ENCODE measurements at regions not wholly inside any gene's neighbourhood (a gene's known extent, or its start where the extent isn't known, plus 50 kb on each side); places are given as distances from the start of the nearest gene placed in this dataset.
A peak's percentile ranks its signal among the peaks of the same experiment; 100 is the strongest.

DNA sequence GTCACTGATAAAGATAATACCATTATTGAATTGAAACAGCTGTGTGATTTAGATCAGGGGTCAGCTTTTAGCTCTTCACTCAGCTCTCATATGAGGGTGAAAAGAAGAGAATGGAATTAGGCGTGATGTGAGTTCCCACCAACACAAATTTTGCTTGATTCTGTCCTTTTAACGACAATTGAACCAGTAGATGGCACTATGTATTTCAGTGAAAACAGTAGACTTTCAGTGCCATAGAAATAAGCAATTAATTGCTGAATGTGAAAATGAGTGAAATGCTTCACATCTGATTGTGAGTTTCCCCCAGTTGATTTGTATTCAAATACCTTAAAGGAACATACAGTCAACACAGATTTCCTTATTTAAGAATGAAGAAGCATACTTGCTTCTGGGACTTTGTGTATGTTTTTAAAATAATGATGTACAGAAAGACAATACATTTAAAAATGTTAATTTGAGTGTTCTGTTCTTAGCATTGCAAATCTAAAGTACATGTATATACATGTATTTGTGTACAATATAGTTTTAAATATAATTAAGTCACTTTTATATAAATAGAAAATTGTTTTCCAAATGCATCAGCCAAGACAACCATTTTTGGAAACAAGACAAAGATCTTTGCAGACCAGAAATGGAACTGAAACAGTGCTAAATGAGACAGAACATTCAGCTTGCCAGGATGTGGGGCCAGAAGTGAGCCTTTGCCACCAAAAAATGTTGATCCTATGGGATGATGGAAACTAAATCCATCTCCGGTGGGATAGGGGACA lies 178.8 kb downstream of the SNCA start:
- TF ChIP-seq ZNF444 (CRISPR knock-in tag; IDR thresholded peaks at IDR 0.05) (no peak), NFE2L1 (tag; IDR thresholded peaks at IDR 0.05; ENCODE audit: borderline replicate concordance, low read depth) (no peak), EP300 (IDR thresholded peaks at IDR 0.05; ENCODE audit: low read length) (no peak), POLR2A (conservative IDR thresholded peaks at IDR 0.05) (no peak), PRDM10 (IDR thresholded peaks at IDR 0.05; ENCODE audit: partially characterized antibody) (no peak), CEBPZ (IDR thresholded peaks at IDR 0.05; ENCODE audit: borderline replicate concordance, low read depth, low read length) (no peak), POLR2AphosphoS5 (IDR thresholded peaks at IDR 0.05; ENCODE audit: control insufficient read depth, insufficient read depth, low read depth, low read length) (no peak), CTCF (IDR thresholded peaks at IDR 0.05 in 2 of 3, conservative IDR thresholded peaks at IDR 0.05 in 1 of 3; ENCODE audit: insufficient read depth in 2 of 3, low read depth in 1 of 3, low read length in 3 of 3) (peak in 1 of 3 experiments; percentile 9; a peak in 2 of 6 replicates), SMARCA5 (IDR thresholded peaks at IDR 0.05) (no peak), MTA1 (IDR thresholded peaks at IDR 0.05; ENCODE audit: borderline replicate concordance) (no peak), NFYB (IDR thresholded peaks at IDR 0.05; ENCODE audit: extremely low read depth, insufficient read length) (no peak), GABPA (tag; conservative IDR thresholded peaks at IDR 0.05; ENCODE audit: low read depth) (no peak)
- TF ChIP-seq, protein P1, sequence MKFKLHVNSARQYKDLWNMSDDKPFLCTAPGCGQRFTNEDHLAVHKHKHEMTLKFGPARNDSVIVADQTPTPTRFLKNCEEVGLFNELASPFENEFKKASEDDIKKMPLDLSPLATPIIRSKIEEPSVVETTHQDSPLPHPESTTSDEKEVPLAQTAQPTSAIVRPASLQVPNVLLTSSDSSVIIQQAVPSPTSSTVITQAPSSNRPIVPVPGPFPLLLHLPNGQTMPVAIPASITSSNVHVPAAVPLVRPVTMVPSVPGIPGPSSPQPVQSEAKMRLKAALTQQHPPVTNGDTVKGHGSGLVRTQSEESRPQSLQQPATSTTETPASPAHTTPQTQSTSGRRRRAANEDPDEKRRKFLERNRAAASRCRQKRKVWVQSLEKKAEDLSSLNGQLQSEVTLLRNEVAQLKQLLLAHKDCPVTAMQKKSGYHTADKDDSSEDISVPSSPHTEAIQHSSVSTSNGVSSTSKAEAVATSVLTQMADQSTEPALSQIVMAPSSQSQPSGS (CRISPR knock-in tag; IDR thresholded peaks at IDR 0.05) = no peak
